GM19455 (cell line): ENCODE measurements at regions not wholly inside any gene's neighbourhood (a gene's known extent, or its start where the extent isn't known, plus 50 kb on each side); places are given as distances from the start of the nearest gene placed in this dataset.

Experiments used
- ATAC-seq: cut with Tn5 transposase; IDR thresholded peaks from one replicate; pipeline ENCODE4 v1.9.1; 2021; ENCODE audit not compliant: unreplicated experiment

GRCh38 chr9:11312966-11313365, 700.2 kb upstream of the PTPRD start:
- ATAC-seq: no peak

DNA sequence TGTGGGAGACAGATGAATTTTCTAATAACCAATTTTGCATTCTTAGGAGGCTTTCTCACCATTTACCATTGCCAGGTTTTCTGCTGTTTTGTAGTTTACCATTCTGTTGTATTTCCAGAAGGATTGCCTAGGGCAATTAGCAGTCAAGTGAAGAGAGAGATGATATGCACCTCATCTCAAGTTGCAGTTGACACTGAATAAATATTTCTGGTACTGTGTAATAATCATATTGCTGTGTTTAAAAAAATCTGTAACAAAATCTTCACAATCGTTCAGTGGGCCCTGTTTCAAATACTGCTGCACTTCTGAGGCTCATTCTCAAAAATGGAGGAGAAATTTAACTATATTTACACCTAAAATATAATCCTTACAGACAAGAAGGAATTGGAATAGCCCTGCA, 706.1 kb upstream of the PTPRD start:
- ATAC-seq: no peak

DNA sequence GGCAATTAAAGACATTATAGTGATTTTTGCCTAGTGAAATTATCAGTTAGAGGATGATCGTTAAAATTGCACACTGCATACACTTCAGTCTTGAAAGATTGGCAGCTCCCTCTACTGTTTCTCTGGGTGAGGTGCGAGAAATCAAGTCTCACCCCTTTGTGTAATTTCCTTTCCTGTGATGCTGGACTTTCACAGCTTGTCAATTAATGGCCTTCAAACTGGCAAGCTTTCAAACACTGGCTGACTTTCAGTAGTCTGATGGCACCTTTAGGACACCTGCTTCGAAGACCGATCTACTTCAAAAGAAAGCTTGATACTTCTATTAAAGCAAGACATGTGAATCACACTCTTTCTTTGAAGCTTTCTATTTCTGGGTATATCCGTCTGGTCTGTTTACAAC, 706.7 kb upstream of the PTPRD start:
- no peak for ATAC-seq

DNA sequence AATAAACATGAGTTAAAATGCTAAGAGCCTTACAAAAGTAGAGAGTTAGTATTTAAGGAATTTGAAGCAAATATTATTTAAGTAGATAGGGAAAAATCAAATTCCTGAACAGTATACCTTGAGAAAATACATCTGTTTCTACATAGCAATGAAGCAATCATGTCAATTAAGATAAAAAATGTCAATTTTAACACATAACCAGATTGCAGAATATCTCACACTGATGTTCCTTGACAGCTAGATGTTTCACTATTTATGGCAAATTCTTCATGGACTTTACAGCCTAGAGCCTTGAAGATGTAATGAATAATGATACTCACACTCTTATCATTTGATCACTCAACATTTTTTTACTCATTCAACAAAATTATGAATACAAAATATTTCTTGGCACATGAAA, 708.2 kb upstream of the PTPRD start:
- no peak for ATAC-seq

DNA sequence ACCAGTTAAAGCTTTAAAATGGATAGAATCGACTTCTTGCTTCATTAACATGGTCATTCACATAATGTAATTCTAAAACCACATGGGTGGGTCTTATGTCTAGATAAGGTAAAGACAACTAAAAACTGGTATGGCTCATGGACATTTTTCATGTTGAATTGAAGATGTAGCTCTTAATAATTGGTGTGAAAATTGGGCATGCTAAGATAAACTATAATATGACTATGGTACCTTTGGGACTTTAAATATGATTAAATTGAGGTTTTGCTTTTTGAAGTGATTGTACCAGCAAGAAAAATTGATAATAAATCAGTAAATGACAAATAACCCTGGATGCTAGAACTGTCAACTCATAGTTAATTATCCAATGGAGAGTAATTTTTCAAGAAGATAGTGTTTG, 710.7 kb upstream of the PTPRD start:
- no peak for ATAC-seq

GRCh38 chr9:11326231-11326630, 713.4 kb upstream of the PTPRD start:
- ATAC-seq: no peak

- no peak for ATAC-seq
Observed at GRCh38 chr9:11328326-11328725, 715.5 kb upstream of the PTPRD start.

GRCh38 chr9:11335011-11335410, 722.2 kb upstream of the PTPRD start:
- ATAC-seq: no peak

GRCh38 chr9:11338130-11338529, 725.3 kb upstream of the PTPRD start:
- ATAC-seq: no peak

GRCh38 chr9:11340654-11341053, 727.9 kb upstream of the PTPRD start:
- ATAC-seq: no peak

- no peak for ATAC-seq
Observed at GRCh38 chr9:11347437-11347836, 734.6 kb upstream of the PTPRD start.

GRCh38 chr9:11348366-11348765, 735.6 kb upstream of the PTPRD start:
- ATAC-seq: no peak

- ATAC-seq: no peak
Observed at GRCh38 chr9:11349187-11349586, 736.4 kb upstream of the PTPRD start.

DNA sequence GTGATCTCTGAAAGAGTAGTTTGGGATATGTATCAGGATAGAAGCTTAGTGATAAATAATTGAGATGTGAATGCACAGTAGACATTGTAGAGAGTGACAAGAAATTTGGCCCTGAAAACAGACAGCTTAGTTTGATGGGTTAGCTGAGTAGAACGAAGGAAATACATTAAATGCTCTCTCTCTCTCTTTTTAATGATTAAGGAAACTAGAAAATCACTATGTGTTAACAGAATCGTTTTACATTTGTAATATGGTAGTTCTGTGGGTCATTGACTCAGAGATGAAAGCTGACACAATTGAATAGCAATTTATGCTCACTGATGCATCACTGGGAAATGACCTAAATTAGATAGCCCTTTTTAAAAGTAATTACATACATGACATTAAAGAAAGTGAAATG, 739.8 kb upstream of the PTPRD start:
- ATAC-seq: no peak

GRCh38 chr9:11356067-11356466, 743.3 kb upstream of the PTPRD start:
- ATAC-seq: no peak

- ATAC-seq: no peak
Observed at GRCh38 chr9:11366585-11367129, 753.9 kb upstream of the PTPRD start.

- no peak for ATAC-seq
Observed at GRCh38 chr9:11374926-11375325, 762.1 kb upstream of the PTPRD start.

DNA sequence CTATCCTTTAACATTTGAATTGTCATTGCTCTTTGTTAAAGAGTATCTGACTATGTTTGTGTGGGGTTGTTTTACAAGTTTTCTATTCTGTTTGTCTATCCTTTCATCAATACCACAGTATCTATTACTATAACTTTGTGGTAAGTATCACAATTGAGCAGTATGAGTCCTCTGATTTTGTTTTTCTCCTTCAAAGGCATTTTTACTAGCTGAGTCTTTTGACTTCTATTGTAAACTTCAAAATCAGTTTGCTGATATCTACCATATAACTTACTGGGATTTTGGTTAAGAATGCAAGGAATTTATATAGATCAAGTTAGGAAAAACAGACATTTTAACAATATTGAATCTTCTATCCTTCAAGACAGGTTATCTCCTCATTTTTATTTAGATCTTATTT, 789.8 kb upstream of the PTPRD start:
- ATAC-seq: no peak

GRCh38 chr9:11414241-11414640, 801.4 kb upstream of the PTPRD start:
- ATAC-seq: no peak

DNA sequence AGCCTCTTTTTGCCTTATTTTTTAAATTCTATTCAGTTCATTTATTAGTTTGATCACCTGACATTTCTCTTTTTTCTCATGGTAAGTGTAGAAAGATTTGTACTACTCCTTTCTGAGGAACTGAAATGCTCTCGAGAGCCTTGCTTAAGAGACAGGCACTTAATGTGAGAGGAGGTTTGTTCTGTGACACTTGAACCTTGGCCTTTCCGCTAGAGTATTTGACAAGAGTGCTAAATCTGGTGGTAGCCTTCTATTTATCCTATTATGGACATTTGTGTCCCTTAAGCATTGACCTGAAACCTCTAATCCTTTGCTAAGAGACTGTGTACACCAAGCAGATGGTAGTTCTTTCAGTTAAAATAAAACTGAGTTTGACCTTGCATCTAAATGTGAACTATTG, 805.0 kb upstream of the PTPRD start:
- ATAC-seq: no peak

DNA sequence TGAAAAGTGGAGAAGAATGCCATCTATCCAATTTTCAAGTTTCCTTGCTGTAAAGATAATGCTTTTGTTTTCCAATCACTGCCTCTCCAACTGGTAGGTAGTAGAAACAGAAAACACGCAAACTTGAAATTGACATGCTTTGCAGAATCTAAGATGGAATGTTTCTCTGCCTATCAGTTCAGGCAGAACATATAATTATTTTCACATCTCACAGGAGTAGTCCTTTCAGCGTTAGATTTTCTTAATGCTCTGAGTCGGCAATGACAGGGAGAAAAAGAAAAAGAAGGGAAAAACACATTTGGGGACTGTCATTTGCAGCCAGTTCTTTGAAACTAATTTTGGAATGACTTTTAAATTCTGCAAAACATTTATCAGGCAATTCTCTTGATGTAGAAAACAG, 818.7 kb upstream of the PTPRD start:
- ATAC-seq: no peak

DNA sequence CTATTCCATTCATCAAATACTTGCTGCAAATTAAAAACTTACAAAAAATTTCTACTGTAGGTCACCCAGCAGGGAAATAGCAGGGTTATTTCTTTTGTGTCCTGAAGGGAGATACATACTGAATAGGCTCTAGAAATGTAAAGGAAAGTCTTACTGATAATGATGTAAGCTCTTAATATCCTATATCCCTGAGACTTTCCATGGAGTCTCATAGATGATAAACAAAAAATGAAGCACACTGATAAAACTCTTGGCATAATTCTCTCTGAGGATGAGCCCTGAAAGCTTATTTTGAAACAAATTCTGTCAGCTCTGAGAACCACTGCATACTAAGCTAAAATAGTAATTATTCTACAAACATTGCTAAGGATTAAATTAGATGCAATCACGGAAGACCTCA, 819.6 kb upstream of the PTPRD start:
- ATAC-seq: no peak

DNA sequence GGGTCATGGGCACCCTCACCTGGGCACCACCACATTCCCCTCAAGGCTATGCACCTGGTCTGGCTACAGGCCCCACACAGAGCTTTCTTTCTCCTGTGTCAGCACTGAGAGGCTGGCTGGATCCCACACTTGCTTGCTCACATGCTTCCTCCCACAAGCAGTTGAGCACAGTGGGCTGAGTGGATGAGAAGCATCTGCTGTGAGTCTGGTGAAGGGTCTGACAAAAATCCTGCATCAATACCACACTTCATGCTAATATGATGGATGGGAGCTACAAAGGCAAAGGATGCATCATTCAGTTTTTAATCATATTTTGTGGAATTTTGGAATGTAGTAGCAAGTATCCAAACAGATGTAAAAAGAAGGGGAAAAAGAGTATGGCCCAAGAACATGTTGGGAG, 830.8 kb upstream of the PTPRD start:
- ATAC-seq: no peak
